HepG2 (cell line): ENCODE measurements at regions not wholly inside any gene's neighbourhood (a gene's known extent, or its start where the extent isn't known, plus 50 kb on each side); places are given as distances from the start of the nearest gene placed in this dataset.

Source experiments
- ATAC-seq: fragments of 200-7000 bp; cut with Tn5 transposase; 3 replicates; pipeline ENCODE4 v1.9.1; 2020; ENCODE audit warnings: mild to moderate bottlenecking, moderate library complexity
- BruUV-seq: library from RNA; stranded (reverse); fragments of 400-500 nt; replicated peaks from 2 replicates; lab custom pipeline; 2021; lab: Mats Ljungman, UMichigan
- CTCF ChIA-PET: fragments of 300-600 bp; formaldehyde crosslinking; extraction: SDS; loops from one replicate; lab custom pipeline; 2021; ENCODE audit warnings: low total read pairs, inconsistent platforms, low intra/inter-chr PET ratio; lab: Yijun Ruan, JAX
- POLR2A ChIA-PET: fragments of 350-600 bp; sonication (Branson Sonifier 250); formaldehyde crosslinking; loops from one replicate; lab custom pipeline; 2020; ENCODE audit warnings: antibody characterized with exemption, inconsistent platforms; lab: Yijun Ruan, JAX
- DNase-seq: peaks from one replicate; pipeline ENCODE4 v3.0.0-alpha.2; 2015; ENCODE audit warnings: low spot score
- FAIRE-seq: peaks from 3 replicates; lab custom pipeline; 2011; peaks lifted over from hg19 to GRCh38; lab: Jason Lieb, UNC
- H2AFZ ChIP-seq: one replicate; pipeline ENCODE4 v1.6.1; 2011; ENCODE audit warnings: low read length, inconsistent platforms
- H3K27ac ChIP-seq: fragments of 300-600 bp; 3 replicates; pipeline ENCODE4 v1.8.0; 2011; ENCODE audit warnings: mixed run types, mild to moderate bottlenecking, mixed read lengths, low read length, inconsistent platforms; ENCODE audit not compliant: insufficient read depth; ENCODE audit errors: extremely low read length
- H3K27me3 ChIP-seq, 2 experiments: fragments of 200-600 bp in 1 of 2; 2 replicates in 1 of 2; 3 replicates in 1 of 2; pipeline versions ENCODE4 v1.6.0 to v1.8.0; 2011; ENCODE audit warnings: low read length in 2 of 2, mild to moderate bottlenecking in 2 of 2, moderate library complexity in 2 of 2, inconsistent platforms in 1 of 2; ENCODE audit not compliant: insufficient read depth in 2 of 2, control insufficient read depth in 1 of 2
- H3K36me3 ChIP-seq, 2 experiments: fragments of 200-600 bp in 1 of 2; replicated peaks in 1 of 2; 2 replicates in 1 of 2; 3 replicates in 1 of 2; pipeline versions ENCODE4 v1.5.1 to v1.8.0; 2011; ENCODE audit warnings: low read length in 2 of 2, inconsistent platforms in 1 of 2; ENCODE audit not compliant: insufficient read depth in 2 of 2, control insufficient read depth in 1 of 2
- H3K4me1 ChIP-seq: 2 replicates; pipeline ENCODE4 v1.5.1; 2012; ENCODE audit warnings: low read length, inconsistent platforms; ENCODE audit not compliant: insufficient read depth
- H3K4me2 ChIP-seq: 2 replicates; pipeline ENCODE4 v1.6.0; 2011; ENCODE audit warnings: low read depth, low read length, inconsistent platforms
- H3K4me3 ChIP-seq, 3 experiments: fragments of 200-600 bp in 1 of 3; sonication (generic), shearing (Covaris generic) in 1 of 3; replicated peaks in 1 of 3; 2 replicates each; pipeline ENCODE4 v1.5.1; 2011 to 2016; ENCODE audit warnings: low read length in 3 of 3, inconsistent platforms in 2 of 3, low read depth in 2 of 3, mild to moderate bottlenecking in 2 of 3, control low read depth in 1 of 3, mixed read lengths in 1 of 3; ENCODE audit not compliant: insufficient read depth in 1 of 3
- H3K79me2 ChIP-seq: one replicate; pipeline ENCODE4 v1.6.1; 2011; ENCODE audit warnings: low read length, inconsistent platforms; ENCODE audit not compliant: insufficient read depth
- H3K9ac ChIP-seq: 2 replicates; pipeline ENCODE4 v1.6.0; 2011; ENCODE audit warnings: mild to moderate bottlenecking, low read depth, low read length, inconsistent platforms; ENCODE audit not compliant: insufficient read depth
- H3K9me3 ChIP-seq: 2 replicates; pipeline ENCODE4 v1.5.1; 2012; ENCODE audit warnings: mild to moderate bottlenecking, low read length
- H4K20me1 ChIP-seq: 2 replicates; pipeline ENCODE4 v1.6.0; 2011; ENCODE audit warnings: inconsistent platforms, mild to moderate bottlenecking, low read length, moderate library complexity; ENCODE audit not compliant: insufficient read depth
- FOXP1 ChIP-seq, 2 experiments: fragments of 450-650 bp in 1 of 2; IDR thresholded peaks; 2 replicates each; pipeline ENCODE4 v1.6.1; 2017 to 2018; ENCODE audit warnings: antibody characterized with exemption in 1 of 2
- ZNF282 ChIP-seq: fragments of 450-650 bp; IDR thresholded peaks from 2 replicates; pipeline ENCODE4 v1.6.1; 2018; ENCODE audit not compliant: partially characterized antibody
- WGBS: methylation state at CpG from one replicate; pipeline ENCODE4 v1.1.6; 2017; ENCODE audit warnings: low lambda C conversion rate; 5-methylcytosine and 5-hydroxymethylcytosine counted together
- in situ Hi-C: cut with HindIII; loops from 2 replicates; pipeline ENCODE4 v1.10.0; 2017; ENCODE audit warnings: low pct_unique_long_range_greater_than_20kb; ENCODE audit not compliant: extremely low pct_ligation_motif_present
- intact Hi-C: fragments of 100-400 bp; cut with micrococcal nuclease; formaldehyde crosslinking; loops from one replicate; pipeline ENCODE4 v1.10.0; 2022; ENCODE audit not compliant: unreplicated experiment
- TF ChIP-seq, protein P1 (sequence below): sonication (generic); formaldehyde crosslinking; IDR thresholded peaks from 2 replicates; pipeline ENCODE4 v1.5.1; 2020; ENCODE audit warnings: mild to moderate bottlenecking, missing genetic modification reagents, borderline replicate concordance

GRCh38 chr9:82369251-82369945, 380.8 kb downstream of the SPATA31D1 start:
- no peaks in the 10 kb centered on the region for H4K20me1 ChIP-seq
- FAIRE-seq (no peak), DNase-seq (no peak), ATAC-seq (peak; percentile 82)
- no TSS peak for BruUV-seq
- no peaks in the 10 kb centered on the region for H3K9me3 ChIP-seq
- peaks cover 8% of the 10 kb centered on the region for H3K4me1 ChIP-seq
- POLR2A ChIA-PET, result no interaction called here
- H3K27me3 ChIP-seq, result no peaks in the 10 kb centered on the region
- H3K36me3 ChIP-seq, result no peaks in the 10 kb centered on the region
- H2AFZ ChIP-seq, result no peak overlapping the region
- H3K79me2 ChIP-seq, result no peaks in the 10 kb centered on the region
- H3K9ac ChIP-seq, result no peak overlapping the region
- in situ Hi-C loops, result no loop called here
- no peak overlapping the region for H3K27ac ChIP-seq
- H3K4me3 ChIP-seq, result no peak overlapping the region
- CTCF ChIA-PET, result no interaction called here
- intact Hi-C loops, result no loop called here
- 0% methylated on average over 2 of the region's 2 CpGs for WGBS
- TF ChIP-seq, protein P1, sequence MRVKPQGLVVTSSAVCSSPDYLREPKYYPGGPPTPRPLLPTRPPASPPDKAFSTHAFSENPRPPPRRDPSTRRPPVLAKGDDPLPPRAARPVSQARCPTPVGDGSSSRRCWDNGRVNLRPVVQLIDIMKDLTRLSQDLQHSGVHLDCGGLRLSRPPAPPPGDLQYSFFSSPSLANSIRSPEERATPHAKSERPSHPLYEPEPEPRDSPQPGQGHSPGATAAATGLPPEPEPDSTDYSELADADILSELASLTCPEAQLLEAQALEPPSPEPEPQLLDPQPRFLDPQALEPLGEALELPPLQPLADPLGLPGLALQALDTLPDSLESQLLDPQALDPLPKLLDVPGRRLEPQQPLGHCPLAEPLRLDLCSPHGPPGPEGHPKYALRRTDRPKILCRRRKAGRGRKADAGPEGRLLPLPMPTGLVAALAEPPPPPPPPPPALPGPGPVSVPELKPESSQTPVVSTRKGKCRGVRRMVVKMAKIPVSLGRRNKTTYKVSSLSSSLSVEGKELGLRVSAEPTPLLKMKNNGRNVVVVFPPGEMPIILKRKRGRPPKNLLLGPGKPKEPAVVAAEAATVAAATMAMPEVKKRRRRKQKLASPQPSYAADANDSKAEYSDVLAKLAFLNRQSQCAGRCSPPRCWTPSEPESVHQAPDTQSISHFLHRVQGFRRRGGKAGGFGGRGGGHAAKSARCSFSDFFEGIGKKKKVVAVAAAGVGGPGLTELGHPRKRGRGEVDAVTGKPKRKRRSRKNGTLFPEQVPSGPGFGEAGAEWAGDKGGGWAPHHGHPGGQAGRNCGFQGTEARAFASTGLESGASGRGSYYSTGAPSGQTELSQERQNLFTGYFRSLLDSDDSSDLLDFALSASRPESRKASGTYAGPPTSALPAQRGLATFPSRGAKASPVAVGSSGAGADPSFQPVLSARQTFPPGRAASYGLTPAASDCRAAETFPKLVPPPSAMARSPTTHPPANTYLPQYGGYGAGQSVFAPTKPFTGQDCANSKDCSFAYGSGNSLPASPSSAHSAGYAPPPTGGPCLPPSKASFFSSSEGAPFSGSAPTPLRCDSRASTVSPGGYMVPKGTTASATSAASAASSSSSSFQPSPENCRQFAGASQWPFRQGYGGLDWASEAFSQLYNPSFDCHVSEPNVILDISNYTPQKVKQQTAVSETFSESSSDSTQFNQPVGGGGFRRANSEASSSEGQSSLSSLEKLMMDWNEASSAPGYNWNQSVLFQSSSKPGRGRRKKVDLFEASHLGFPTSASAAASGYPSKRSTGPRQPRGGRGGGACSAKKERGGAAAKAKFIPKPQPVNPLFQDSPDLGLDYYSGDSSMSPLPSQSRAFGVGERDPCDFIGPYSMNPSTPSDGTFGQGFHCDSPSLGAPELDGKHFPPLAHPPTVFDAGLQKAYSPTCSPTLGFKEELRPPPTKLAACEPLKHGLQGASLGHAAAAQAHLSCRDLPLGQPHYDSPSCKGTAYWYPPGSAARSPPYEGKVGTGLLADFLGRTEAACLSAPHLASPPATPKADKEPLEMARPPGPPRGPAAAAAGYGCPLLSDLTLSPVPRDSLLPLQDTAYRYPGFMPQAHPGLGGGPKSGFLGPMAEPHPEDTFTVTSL (CRISPR knock-in tag), result peak; percentile 34; the same call in 1 of the 2 replicates
- no peak for TF ChIP-seq ZNF282
- no peak for TF ChIP-seq FOXP1 (IDR thresholded peaks at IDR 0.05)
- peak; percentile 66 for TF ChIP-seq FOXP1 (CRISPR knock-in tag; IDR thresholded peaks at IDR 0.05)
- no peak overlapping the region for H3K4me2 ChIP-seq
